ENCODE measurements at regions not wholly inside any gene's neighbourhood (a gene's known extent, or its start where the extent isn't known, plus 50 kb on each side); places are given as distances from the start of the nearest gene placed in this dataset.

DNA sequence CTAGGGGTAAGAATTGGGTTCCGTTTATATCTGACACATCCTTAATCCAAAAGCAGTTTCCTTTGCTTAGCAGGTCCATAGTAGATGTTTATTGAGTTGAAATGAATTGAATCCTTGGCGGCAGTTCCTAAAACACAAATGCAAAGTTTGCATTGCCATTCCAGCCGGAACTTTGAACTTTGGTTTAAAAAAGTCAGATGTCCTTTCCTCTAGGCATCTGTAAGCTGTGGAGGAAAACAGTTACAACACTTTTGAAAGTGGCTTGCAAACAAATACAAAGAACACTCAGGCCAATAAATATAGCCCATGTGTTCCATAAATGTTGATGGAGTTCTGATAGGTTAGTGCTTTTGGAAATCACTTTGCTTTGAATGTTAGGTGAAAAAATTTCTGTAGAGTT, 374.7 kb upstream of the RARB start:
- FAIRE-seq = no peak
- no peaks in the 10 kb centered on the region for H3K9me3 ChIP-seq (replicated peaks; ENCODE audit: control insufficient read depth, insufficient read depth, low read depth, low read length)
- no peak overlapping the region for H3K4me3 ChIP-seq
- H3K79me2 ChIP-seq (ENCODE audit: control insufficient read depth, insufficient read depth, low read length) = no peaks in the 10 kb centered on the region
- no peak overlapping the region for H3K27ac ChIP-seq (ENCODE audit: extremely low read depth, low read depth, low read length)
- no peak overlapping the region for H3K4me2 ChIP-seq (ENCODE audit: insufficient read depth, low read length)
- no peaks in the 10 kb centered on the region for H3K36me3 ChIP-seq (ENCODE audit: control insufficient read depth, insufficient read depth, low read length)
- H3K9me1 ChIP-seq (ENCODE audit: control insufficient read depth, insufficient read depth, low read length) = no peaks in the 10 kb centered on the region
- 2% methylated on average over 3 of the region's 3 CpGs for WGBS (ENCODE audit: insufficient coverage, low coverage, missing lambda C conversion rate)
- POLR2A ChIA-PET = no interaction called here
- intact Hi-C loops (cut with micrococcal nuclease) (no loop called here), in situ Hi-C loops (cut with MboI) (no loop called here)
- no peaks in the 10 kb centered on the region for H3K4me1 ChIP-seq (replicated peaks in 1 of 2; ENCODE audit: control insufficient read depth in 2 of 2, insufficient read depth in 2 of 2, low read length in 2 of 2)
- H4K20me1 ChIP-seq (replicated peaks; ENCODE audit: control insufficient read depth, insufficient read depth, low read length) = no peaks in the 10 kb centered on the region
- no peak for TF ChIP-seq TAL1 (IDR thresholded peaks at IDR 0.05)
- TF ChIP-seq BRF2 (IDR thresholded peaks at IDR 0.05; ENCODE audit: borderline replicate concordance, insufficient read depth, insufficient read length) = no peak
- no peak for TF ChIP-seq PHTF2 (CRISPR knock-in tag; IDR thresholded peaks at IDR 0.05)
- no peak for TF ChIP-seq CREBBP (IDR thresholded peaks at IDR 0.05; ENCODE audit: low read depth, low read length)
- TF ChIP-seq ZNF764 (CRISPR knock-in tag; IDR thresholded peaks at IDR 0.05; ENCODE audit: low read depth) = no peak
- TF ChIP-seq ZFPM2 (CRISPR knock-in tag; IDR thresholded peaks at IDR 0.05) = no peak
- TF ChIP-seq ELK3 (CRISPR knock-in tag; IDR thresholded peaks at IDR 0.05) = no peak
- no peak for TF ChIP-seq NCOR1 (IDR thresholded peaks at IDR 0.05)
- no peak for TF ChIP-seq LEF1 (IDR thresholded peaks at IDR 0.05)
- TF ChIP-seq ZNF639 (CRISPR knock-in tag; conservative IDR thresholded peaks at IDR 0.05 in 1 of 2, IDR thresholded peaks at IDR 0.05 in 1 of 2) = no peak
- TF ChIP-seq KLF16 (IDR thresholded peaks at IDR 0.05) = no peak
- TF ChIP-seq, protein P1, sequence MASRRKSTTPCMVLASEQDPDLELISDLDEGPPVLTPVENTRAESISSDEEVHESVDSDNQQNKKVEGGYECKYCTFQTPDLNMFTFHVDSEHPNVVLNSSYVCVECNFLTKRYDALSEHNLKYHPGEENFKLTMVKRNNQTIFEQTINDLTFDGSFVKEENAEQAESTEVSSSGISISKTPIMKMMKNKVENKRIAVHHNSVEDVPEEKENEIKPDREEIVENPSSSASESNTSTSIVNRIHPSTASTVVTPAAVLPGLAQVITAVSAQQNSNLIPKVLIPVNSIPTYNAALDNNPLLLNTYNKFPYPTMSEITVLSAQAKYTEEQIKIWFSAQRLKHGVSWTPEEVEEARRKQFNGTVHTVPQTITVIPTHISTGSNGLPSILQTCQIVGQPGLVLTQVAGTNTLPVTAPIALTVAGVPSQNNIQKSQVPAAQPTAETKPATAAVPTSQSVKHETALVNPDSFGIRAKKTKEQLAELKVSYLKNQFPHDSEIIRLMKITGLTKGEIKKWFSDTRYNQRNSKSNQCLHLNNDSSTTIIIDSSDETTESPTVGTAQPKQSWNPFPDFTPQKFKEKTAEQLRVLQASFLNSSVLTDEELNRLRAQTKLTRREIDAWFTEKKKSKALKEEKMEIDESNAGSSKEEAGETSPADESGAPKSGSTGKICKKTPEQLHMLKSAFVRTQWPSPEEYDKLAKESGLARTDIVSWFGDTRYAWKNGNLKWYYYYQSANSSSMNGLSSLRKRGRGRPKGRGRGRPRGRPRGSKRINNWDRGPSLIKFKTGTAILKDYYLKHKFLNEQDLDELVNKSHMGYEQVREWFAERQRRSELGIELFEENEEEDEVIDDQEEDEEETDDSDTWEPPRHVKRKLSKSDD (conservative IDR thresholded peaks at IDR 0.05; ENCODE audit: low read length) = no peak
- no peak for TF ChIP-seq PHF20 (IDR thresholded peaks at IDR 0.05; ENCODE audit: partially characterized antibody)
- TF ChIP-seq CAMTA2 (CRISPR knock-in tag; conservative IDR thresholded peaks at IDR 0.05) = no peak
- no peak for TF ChIP-seq CTBP1 (IDR thresholded peaks at IDR 0.05; ENCODE audit: borderline replicate concordance)
- H3K27me3 ChIP-seq (ENCODE audit: control insufficient read depth in 2 of 2, insufficient read depth in 2 of 2, low read length in 2 of 2) = no peaks in the 10 kb centered on the region
- ATAC-seq = no peak
- H2AFZ ChIP-seq (ENCODE audit: low read depth, low read length) = no peak overlapping the region
- no peak for DNase-seq (ENCODE audit: extremely low read depth in 1 of 4, low spot score in 3 of 4)
- no peak overlapping the region for H3K9ac ChIP-seq (ENCODE audit: insufficient read depth in 1 of 2, low read depth in 2 of 2, low read length in 2 of 2)
- BruUV-seq (replicated peaks) = no TSS peak
- CTCF ChIA-PET (ENCODE audit: low intra/inter-chr PET ratio) = no interaction called here

Measured in K562 (cell line).